GM12873 (cell line): ENCODE measurements at regions not wholly inside any gene's neighbourhood (a gene's known extent, or its start where the extent isn't known, plus 50 kb on each side); places are given as distances from the start of the nearest gene placed in this dataset.

Experiments
- TF ChIP-seq, protein P1 (sequence below): IDR thresholded peaks from 2 replicates; pipeline ENCODE4 v1.5.1; 2012; ENCODE audit warnings: low read depth, mild to moderate bottlenecking, moderate library complexity, low read length, control low read depth; ENCODE audit not compliant: insufficient read depth; ENCODE audit errors: missing control alignments

DNA sequence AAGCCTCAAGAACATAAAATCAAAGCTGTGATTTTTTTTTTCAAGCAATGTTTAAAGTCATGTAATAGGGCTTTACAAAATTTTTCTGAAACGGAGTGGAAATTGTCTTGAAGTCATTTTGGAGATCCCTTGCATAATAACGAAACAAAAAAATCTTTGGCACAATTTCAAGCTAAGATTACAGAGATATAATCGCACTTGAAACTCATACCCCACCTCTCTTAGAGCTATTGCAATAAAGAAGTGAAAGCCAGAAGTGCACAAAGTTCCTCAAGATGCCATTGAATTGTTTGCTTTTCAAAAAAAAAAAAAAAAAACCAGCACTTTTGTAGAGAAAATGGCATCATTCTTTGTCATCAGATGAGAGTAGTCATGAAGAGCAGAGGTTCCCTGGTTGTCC, 152.3 kb downstream of the PAX3 start:
- TF ChIP-seq, protein P1, sequence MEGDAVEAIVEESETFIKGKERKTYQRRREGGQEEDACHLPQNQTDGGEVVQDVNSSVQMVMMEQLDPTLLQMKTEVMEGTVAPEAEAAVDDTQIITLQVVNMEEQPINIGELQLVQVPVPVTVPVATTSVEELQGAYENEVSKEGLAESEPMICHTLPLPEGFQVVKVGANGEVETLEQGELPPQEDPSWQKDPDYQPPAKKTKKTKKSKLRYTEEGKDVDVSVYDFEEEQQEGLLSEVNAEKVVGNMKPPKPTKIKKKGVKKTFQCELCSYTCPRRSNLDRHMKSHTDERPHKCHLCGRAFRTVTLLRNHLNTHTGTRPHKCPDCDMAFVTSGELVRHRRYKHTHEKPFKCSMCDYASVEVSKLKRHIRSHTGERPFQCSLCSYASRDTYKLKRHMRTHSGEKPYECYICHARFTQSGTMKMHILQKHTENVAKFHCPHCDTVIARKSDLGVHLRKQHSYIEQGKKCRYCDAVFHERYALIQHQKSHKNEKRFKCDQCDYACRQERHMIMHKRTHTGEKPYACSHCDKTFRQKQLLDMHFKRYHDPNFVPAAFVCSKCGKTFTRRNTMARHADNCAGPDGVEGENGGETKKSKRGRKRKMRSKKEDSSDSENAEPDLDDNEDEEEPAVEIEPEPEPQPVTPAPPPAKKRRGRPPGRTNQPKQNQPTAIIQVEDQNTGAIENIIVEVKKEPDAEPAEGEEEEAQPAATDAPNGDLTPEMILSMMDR = no peak

DNA sequence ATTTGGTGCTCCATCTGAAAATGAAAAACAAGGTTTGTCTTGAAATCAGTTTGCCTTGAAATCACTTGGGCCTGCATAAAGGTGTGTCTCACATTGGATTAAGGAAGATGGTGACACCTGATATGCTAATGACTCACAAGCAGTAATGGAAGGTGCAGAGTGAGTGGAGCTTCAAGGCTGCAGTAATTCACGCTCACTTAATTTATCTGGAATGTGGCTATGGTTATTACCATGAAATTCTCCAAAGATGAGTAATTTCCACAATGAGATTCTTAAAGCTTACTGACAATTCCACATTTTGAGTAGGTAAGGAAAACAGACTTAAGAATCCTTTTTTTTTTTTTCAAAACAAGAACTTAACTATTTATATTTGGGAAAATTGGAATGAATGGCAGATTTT, 156.8 kb downstream of the PAX3 start:
- TF ChIP-seq, protein P1 = no peak

DNA sequence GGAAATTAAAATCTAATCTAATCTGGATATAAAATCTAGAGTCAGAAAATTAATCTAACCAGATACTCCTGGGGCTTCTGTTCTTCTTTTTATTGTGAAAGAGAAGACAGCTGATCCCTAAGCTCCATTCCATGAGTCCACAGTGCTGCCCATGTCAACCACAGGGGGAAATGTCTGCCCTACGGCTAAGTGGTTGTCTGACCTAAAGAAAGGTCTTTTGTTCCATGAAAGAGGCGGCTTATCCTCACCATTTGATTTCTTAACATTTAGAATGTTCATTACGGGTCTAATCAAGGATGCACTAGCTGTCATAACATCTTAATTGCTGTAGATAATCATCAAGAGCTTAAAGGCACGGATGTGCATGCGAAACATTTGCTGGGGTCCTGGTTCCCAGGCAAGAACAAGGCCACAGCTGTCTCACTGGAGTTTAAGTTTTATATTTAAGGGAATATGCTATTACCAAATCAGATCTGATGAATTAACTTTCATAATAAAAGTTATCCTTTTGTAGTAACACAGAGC, 162.6 kb downstream of the PAX3 start:
- TF ChIP-seq, protein P1 = no peak

DNA sequence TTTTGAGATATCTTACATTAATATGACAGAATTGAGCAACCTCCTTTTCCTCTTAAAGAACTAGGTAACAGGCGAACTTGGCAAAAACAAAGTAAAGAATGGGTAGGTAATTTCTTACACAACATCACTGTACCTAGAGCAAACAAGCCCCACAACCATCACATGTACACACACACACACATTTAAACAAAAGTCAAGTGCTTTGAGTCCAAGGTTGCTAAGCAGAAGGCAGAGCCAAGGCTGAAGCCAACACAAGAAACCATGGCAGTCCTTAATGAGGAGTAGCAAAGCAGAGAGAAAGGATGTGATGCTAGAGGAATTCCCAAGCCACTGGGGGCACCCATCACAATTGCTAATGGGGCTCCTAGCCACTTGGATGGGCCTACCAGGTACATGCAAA, 164.1 kb downstream of the PAX3 start:
- TF ChIP-seq, protein P1 = no peak

DNA sequence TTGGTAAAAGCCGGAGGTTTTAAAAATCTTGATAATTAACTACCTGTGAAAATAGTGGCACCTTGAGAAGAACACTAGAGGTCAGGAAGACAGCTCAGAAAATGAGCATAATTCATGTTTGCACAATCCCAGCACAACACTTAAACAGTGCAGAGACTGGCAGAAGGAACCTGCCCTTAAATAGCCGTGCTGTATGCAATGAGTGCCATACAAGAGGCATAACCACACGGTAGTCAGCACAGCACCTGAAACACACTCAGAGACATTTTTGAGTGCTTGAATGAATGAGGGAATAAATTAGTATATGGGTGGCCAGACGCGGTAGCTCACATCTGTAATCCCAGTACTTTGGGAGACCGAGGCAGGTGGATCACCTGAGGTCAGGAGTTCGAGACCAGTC, 164.9 kb downstream of the PAX3 start:
- TF ChIP-seq, protein P1 = no peak

DNA sequence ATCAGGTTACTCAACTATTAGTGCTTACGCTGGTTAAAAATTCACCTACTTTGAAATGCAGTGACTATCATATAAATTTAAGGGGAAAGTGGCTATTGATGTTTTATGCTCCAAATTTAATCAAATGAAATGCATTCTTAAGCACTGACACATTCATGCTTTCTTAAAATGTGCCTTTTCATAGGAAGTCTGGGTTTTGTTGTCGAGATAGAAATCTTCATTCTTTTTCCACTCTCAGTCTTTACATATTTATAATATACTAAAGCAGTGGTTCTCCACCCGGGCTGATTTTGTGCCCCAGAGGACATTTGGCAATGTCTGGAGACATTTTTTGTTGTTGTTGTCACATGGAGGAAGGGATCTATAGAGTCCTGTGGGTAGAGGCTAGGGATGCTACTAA, 167.9 kb downstream of the PAX3 start:
- TF ChIP-seq, protein P1 = no peak

DNA sequence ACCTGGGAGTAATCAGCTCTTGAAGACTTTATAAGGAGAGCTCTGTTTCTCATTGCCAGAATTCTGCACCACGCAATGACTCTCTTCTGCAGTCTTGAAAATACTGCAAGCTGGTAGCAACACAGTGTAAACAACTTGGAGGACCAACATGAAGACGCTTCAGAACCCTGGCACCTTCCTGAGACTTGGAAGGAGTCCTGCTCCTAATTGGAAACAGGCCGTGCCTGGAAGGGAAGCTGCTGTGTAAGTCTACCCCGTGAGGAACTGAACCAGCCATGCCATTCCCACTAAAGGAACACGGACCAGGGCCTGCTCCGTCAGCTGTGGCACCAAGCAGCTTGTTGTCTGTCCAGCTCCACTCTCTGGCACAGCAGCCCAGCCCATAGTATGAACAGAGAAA, 171.1 kb downstream of the PAX3 start:
- TF ChIP-seq, protein P1 = no peak
